ENCODE measurements at regions not wholly inside any gene's neighbourhood (a gene's known extent, or its start where the extent isn't known, plus 50 kb on each side); places are given as distances from the start of the nearest gene placed in this dataset.

- no peak overlapping the region for H3K27ac Mint-ChIP-seq
- TF ChIP-seq CREB1 (CRISPR knock-in tag; IDR thresholded peaks at IDR 0.05; ENCODE audit: low read depth) (no peak), NANOG (IDR thresholded peaks at IDR 0.05; ENCODE audit: borderline replicate concordance) (no peak), JUNB (IDR thresholded peaks at IDR 0.05; ENCODE audit: unreplicated experiment) (no peak), ZNF462 (CRISPR knock-in tag; IDR thresholded peaks at IDR 0.05) (no peak), EZH2 (IDR thresholded peaks at IDR 0.05; ENCODE audit: low read depth, unreplicated experiment) (no peak), ZNF114 (CRISPR knock-in tag; IDR thresholded peaks at IDR 0.05) (no peak), STAT1 (IDR thresholded peaks at IDR 0.05; ENCODE audit: unreplicated experiment) (no peak), ZNF331 (CRISPR knock-in tag; IDR thresholded peaks at IDR 0.05; ENCODE audit: low read depth) (no peak), EZH2phosphoT487 (IDR thresholded peaks at IDR 0.05; ENCODE audit: unreplicated experiment) (no peak), POLR2AphosphoS5 (IDR thresholded peaks at IDR 0.05; ENCODE audit: low read depth) (no peak), REST (IDR thresholded peaks at IDR 0.05; ENCODE audit: unreplicated experiment) (no peak)
- TF ChIP-seq, protein P1, sequence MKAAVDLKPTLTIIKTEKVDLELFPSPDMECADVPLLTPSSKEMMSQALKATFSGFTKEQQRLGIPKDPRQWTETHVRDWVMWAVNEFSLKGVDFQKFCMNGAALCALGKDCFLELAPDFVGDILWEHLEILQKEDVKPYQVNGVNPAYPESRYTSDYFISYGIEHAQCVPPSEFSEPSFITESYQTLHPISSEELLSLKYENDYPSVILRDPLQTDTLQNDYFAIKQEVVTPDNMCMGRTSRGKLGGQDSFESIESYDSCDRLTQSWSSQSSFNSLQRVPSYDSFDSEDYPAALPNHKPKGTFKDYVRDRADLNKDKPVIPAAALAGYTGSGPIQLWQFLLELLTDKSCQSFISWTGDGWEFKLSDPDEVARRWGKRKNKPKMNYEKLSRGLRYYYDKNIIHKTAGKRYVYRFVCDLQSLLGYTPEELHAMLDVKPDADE (IDR thresholded peaks at IDR 0.05): no peak
- TF ChIP-seq, protein P2, sequence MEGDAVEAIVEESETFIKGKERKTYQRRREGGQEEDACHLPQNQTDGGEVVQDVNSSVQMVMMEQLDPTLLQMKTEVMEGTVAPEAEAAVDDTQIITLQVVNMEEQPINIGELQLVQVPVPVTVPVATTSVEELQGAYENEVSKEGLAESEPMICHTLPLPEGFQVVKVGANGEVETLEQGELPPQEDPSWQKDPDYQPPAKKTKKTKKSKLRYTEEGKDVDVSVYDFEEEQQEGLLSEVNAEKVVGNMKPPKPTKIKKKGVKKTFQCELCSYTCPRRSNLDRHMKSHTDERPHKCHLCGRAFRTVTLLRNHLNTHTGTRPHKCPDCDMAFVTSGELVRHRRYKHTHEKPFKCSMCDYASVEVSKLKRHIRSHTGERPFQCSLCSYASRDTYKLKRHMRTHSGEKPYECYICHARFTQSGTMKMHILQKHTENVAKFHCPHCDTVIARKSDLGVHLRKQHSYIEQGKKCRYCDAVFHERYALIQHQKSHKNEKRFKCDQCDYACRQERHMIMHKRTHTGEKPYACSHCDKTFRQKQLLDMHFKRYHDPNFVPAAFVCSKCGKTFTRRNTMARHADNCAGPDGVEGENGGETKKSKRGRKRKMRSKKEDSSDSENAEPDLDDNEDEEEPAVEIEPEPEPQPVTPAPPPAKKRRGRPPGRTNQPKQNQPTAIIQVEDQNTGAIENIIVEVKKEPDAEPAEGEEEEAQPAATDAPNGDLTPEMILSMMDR (conservative IDR thresholded peaks at IDR 0.05; ENCODE audit: low read depth in 2 of 2): no peak
- no peak overlapping the region for H3K4me3 ChIP-seq
- H2AFZ ChIP-seq: peak overlapping the region; percentile 43; the same call in 1 of the 2 replicates
- no peak overlapping the region for H3K4me3 Mint-ChIP-seq
- no peaks in the 10 kb centered on the region for H4K20me1 ChIP-seq (replicated peaks; ENCODE audit: insufficient read depth)
- no peaks in the 10 kb centered on the region for H3K36me3 ChIP-seq (ENCODE audit: insufficient read depth)
- H3K27me3 Mint-ChIP-seq (ENCODE audit: insufficient read depth, low read depth, poor library complexity): peaks cover 2% of the 10 kb centered on the region
- H3K9me2 ChIP-seq (ENCODE audit: insufficient read depth): no peaks in the 10 kb centered on the region
- peaks cover 3% of the 10 kb centered on the region; the same call in 1 of the 3 replicates for H3K4me1 Mint-ChIP-seq
- H3K4me1 ChIP-seq (ENCODE audit: insufficient read depth): no peaks in the 10 kb centered on the region
- DNase-seq (ENCODE audit: low spot score) (no peak), ATAC-seq (no peak)
- no peaks in the 10 kb centered on the region for H3K79me2 ChIP-seq (replicated peaks; ENCODE audit: insufficient read depth)
- H3K9me3 Mint-ChIP-seq: no peaks in the 10 kb centered on the region
- no peaks in the 10 kb centered on the region for H3F3A ChIP-seq (replicated peaks; ENCODE audit: low read depth)
- H3K27ac ChIP-seq (ENCODE audit: low read depth): no peak overlapping the region
- H3K27me3 ChIP-seq (ENCODE audit: insufficient read depth): no peaks in the 10 kb centered on the region
- H3K36me3 Mint-ChIP-seq (ENCODE audit: low read depth): no peaks in the 10 kb centered on the region; the same call in 2 of the 3 replicates
- H3K4me2 ChIP-seq: no peak overlapping the region
These were observed 288.9 kb upstream of the TECRL start for GRCh38 chr4:64698171-64698570.

Data from GM23338 (cell line).